ENCODE measurements at regions not wholly inside any gene's neighbourhood (a gene's known extent, or its start where the extent isn't known, plus 50 kb on each side); places are given as distances from the start of the nearest gene placed in this dataset.
"Not testable (repeated sequence)": the region's sequence is repeated elsewhere in the genome, so short reads cannot be mapped to it uniquely, and the experiment has no call there.

DNA sequence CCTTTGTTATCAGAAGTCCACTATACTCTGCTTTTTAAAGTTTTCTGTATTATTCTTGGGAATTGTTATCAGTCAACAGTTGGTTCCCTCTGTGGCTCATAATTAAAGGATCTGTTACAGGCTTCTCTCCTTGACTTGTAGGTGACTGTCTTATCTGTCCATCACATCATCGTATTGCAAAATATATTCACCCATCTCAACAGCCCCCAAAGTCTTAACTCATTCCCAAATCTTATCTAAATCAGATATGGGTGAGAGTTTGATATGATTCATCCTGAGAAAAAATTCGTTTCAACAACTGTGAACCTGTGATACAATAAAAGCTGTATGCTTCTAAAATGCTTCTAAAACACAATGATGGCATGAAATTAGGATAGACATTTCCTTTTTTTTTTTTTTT lies 1245.6 kb upstream of the RAG2 start:
- no peak for DNase-seq

DNA sequence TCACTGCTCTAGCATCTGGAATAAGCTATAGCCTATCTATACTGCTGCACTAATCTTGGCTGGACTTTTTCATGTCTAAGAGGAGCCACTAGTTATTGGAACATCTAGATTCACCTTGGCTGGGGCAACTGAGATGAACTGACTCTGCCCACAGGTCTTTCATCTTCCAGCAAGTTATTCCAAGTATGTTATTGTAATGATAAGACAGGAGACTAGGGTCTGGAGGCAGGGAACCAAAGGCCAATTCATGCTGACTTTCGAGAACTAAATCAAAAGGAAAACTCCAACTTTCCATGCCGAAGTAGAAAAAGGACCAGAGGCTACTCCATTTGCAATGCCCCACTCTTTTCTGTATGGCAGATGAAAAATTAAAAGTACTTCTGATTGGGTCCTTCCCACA lies 1243.0 kb upstream of the RAG2 start:
- no peak for DNase-seq

GRCh38 chr11:37840345-37840744 lies 1242.3 kb upstream of the RAG2 start:
- DNase-seq: not testable (repeated sequence)

DNA sequence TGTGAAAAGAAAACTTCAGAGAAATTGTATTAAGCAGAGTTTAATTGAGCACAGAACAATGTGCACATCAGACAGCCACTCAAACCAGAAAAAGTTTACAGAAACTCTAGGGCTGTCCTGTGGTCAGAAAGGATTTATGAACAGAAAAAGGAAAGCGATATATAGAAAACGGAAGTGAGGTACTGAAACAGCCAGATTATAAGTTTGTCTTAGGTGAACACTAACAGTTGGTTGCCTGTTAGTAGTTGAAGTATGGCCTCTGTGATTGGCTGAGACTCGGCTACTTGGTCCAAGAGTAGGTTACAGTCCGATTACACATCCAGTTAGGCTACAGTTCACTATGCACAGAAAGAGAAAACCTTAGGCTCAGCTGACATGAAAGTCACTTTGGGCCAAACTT lies 1232.5 kb upstream of the RAG2 start:
- DNase-seq: no peak

GRCh38 chr11:37817727-37818270 lies 1219.8 kb upstream of the RAG2 start:
- no peak for DNase-seq

GRCh38 chr11:37812281-37812880 lies 1214.3 kb upstream of the RAG2 start:
- no peak for DNase-seq

- no peak for DNase-seq
These were observed 1213.3 kb upstream of the RAG2 start for GRCh38 chr11:37811349-37811748.

- no peak for DNase-seq
These were observed 1206.6 kb upstream of the RAG2 start for GRCh38 chr11:37804666-37805065.

GRCh38 chr11:37788141-37788877 lies 1190.3 kb upstream of the RAG2 start:
- no peak for DNase-seq

GRCh38 chr11:37786214-37786755 lies 1188.2 kb upstream of the RAG2 start:
- DNase-seq: no peak

DNA sequence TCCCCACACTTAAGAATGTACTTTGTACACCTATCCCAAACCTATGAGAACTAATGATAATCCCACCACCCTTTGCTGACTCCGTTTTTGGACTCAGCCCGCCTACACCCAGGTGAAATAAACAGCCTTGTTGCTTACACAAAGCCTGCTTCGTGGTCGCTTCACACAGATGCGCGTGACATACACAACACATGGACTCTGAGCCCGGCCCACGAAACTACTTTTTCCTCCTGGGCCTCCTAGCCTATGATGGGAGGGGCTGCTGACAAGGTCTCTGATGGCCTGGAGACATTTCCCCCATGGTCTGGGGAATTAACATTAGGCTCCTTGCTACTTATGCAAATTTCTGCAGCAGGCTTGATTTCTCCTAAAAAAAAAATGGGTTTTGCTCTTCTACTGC lies 1176.4 kb upstream of the RAG2 start:
- no peak for DNase-seq

- no peak for DNase-seq
These were observed 1172.1 kb upstream of the RAG2 start for GRCh38 chr11:37770145-37770544.

- no peak for DNase-seq
These were observed 1164.0 kb upstream of the RAG2 start for GRCh38 chr11:37762079-37762478.

GRCh38 chr11:37755521-37755920 lies 1157.5 kb upstream of the RAG2 start:
- no peak for DNase-seq

DNA sequence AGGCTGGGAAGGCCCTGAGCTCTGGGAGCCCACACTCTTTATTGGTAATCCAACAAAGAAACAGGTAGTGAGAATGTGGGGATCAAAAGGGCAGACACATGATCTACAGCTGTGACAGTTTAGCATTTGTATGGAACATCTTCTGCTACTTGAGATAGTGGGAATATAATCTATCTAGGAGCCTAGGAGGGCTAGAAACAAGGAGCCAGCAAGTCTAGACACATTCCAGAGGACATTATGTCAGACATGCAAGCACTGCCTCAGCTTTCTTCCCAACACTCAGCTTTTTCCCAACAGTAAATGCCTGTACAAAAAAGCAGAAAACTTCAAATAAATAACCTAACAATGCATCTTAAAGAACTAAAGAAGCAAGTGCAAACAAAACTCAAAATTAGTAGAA lies 1150.6 kb upstream of the RAG2 start:
- DNase-seq: no peak

DNA sequence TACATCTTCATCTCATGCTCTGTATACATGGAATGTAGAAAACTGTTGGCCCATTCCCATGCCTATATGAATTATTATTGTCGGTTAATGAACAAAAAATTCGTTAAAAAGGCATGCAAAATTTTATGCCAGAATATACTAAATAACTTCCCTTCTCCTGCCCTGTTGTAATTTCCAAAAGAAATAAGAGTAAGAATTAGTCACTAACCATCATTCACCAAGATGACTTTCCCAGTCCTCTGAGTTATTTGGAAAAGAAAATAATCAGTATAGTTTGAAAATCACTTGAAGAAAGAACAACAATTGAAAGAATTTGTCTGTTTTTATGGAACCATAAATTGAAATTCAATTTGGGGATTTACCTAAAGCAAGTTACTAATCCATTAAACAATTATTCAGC lies 1149.1 kb upstream of the RAG2 start:
- no peak for DNase-seq

DNA sequence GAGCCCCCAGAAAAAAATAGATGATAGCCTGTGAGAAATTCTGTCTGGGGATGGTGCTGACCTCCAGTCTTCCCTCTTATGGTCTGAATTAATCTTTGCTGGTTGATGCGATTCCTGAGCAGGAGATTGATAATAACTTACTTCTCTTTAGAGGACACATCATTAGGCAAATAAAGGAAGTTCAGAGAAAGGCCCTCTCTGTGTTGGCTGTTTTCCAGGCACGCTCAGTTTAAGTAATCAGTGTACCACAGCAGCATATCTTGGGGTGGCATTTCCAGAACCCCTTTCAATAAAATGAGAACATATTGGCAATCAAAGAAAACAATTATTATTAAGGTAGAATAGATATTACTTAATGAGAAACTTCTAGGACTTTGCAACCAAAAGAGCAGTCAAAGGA lies 1129.3 kb upstream of the RAG2 start:
- no peak for DNase-seq

DNA sequence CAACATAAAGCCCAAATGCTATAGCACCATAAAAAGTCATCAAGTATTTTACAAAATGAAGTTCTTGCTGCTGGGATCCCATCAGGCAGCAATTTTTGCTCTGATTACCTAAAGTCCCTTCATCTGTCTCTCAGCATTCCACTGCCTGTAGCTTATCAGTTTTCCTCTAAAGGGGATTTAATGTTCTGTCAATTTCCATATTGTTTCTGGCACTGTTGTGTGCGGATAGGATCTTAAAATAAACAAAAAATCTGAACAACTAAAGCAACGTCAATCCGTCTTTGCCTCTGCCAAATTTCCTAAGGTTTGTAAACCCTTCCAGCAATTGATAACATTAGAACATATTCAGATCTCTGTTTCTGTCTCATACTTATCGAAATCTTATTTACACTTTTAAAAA lies 1126.3 kb upstream of the RAG2 start:
- no peak for DNase-seq

- no peak for DNase-seq
These were observed 1123.4 kb upstream of the RAG2 start for GRCh38 chr11:37721485-37721884.

GRCh38 chr11:37718431-37718999 lies 1120.5 kb upstream of the RAG2 start:
- no peak for DNase-seq

- no peak for DNase-seq
These were observed 1114.2 kb upstream of the RAG2 start for GRCh38 chr11:37712251-37712650.

DNA sequence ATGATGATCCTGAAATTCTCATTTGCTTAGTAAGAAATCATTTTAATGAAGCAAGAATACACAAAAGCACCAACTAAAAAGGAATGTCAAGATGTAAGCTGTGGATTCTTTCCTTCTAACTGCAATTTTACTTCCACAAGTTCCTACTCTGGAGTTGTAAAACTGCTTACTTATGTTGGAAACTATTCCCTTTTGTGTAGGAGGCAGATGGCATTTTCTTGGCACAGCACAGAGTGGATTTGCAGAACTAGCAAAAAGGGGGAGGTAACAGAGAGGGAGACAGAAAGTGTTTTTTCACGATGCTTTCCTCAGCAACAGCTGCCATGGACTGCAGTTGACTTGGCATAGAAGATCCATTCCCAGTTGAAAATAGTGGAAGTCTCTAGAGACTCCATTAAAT lies 1112.0 kb upstream of the RAG2 start:
- no peak for DNase-seq

DNA sequence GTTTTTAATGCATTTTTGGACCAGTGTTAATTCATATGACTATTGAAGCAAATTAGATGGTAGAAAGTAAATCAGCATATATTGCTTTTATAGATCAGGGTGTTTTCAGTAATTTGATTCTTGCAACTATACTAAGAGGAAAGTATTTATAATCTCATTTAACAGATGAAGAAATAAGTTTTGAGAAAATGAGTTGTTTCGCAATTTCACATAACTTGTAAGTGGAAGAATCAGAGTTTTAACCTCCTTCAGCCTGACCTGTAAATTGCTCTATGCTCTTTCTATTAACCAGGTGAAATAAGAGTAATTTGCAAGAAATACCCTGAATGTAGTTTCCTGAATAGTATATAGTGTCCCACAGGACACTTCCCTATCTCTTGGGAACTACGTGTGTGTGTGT lies 1106.8 kb upstream of the RAG2 start:
- no peak for DNase-seq

DNA sequence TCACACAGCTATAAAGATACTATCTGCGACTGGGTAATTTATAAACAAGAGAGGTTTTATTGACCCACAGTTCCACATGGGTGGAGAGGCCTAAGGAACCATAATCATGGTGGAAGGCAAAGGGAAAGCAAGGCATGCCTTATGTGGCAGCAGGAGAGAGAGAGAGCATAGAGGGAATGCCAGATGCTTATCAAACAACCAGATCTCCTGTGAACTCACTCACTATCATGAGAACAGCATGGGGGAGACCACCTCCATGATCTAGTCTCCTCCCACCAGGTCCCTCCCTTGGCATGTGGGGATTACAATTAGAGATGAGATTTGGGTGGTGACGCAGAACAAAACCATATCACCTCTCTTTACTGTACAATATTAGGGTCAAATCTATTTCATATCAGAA lies 1101.6 kb upstream of the RAG2 start:
- no peak for DNase-seq

Data from activated CD4-positive, alpha-beta T cell treated with anti-CD3 and anti-CD28 coated beads for 48 hours (primary cell).